GM18502 (cell line): ENCODE measurements at regions not wholly inside any gene's neighbourhood (a gene's known extent, or its start where the extent isn't known, plus 50 kb on each side); places are given as distances from the start of the nearest gene placed in this dataset.
"Not testable (repeated sequence)": the region's sequence is repeated elsewhere in the genome, so short reads cannot be mapped to it uniquely, and the experiment has no call there.

ENCODE experiments used
- ATAC-seq: cut with Tn5 transposase; IDR thresholded peaks from one replicate; pipeline ENCODE4 v1.9.1; 2021; ENCODE audit warnings: mild to moderate bottlenecking; ENCODE audit not compliant: unreplicated experiment, poor library complexity

DNA sequence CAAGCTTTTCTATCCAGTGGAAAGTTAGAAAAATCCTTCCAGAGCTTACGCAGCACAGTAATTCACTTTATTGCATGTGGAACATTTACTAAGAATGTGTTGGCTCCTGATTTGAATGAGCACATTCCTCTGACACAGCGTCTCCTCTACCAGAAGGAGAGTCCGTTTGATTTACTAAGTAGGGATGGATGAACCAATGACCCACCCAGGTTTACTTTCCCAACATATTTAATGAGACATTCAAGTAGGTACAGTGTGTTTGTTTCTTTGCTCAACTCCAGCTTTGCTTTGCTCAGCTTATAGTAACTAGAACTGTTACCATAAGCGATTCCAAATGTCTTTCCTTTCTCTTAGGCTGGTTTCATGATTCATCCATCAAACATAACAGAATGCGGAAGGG, 161.7 kb downstream of the SMARCA1 start:
- no peak for ATAC-seq

- ATAC-seq: peak; percentile 90
Measured at GRCh38 chrX:129360175-129360574, 163.1 kb downstream of the SMARCA1 start.

- ATAC-seq: peak; percentile 65
Measured at GRCh38 chrX:129359269-129359668, 164.0 kb downstream of the SMARCA1 start.

DNA sequence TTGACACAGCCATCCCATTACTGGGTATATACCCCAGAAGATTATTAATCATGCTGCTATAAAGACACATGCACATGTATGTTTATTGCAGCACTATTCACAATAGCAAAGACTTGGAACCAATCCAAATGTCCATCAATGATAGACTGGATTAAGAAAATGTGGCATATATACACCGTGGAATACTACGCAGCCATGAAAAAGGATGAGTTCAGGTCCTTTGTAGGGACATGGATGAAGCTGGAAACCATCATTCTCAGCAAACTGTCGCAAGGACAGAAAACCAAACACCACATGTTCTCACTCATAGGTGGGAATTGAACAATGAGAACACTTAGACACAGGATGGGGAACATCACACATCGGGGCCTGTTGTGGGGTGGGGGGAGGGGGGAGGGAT, 165.9 kb downstream of the SMARCA1 start:
- ATAC-seq: not testable (repeated sequence)

- peak; percentile 73 for ATAC-seq
Measured at GRCh38 chrX:129347291-129347690, 176.0 kb downstream of the SMARCA1 start.

DNA sequence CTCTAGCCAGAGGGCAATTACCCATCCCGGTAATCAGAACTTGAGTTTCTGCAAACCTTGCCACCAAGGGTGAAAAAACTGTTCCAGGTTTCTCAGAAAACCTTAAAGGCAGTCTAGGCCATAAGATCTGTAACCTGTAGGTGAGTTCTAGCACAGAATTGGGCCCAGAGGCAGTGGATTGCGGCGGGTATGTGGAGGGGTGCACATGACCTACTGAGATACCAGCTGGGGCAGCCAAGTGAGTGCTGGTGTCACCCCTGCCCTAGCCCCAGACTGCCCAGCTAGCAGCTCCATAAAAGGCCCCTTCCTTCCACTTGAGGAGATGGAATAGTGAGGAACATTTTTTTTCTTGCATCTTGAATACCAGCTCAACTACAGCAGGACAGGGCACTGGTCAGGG, 176.7 kb downstream of the SMARCA1 start:
- no peak for ATAC-seq

GRCh38 chrX:129337264-129337663, 186.0 kb downstream of the SMARCA1 start:
- ATAC-seq: not testable (repeated sequence)

GRCh38 chrX:129323115-129323514, 200.2 kb downstream of the SMARCA1 start:
- no peak for ATAC-seq

- no peak for ATAC-seq
Measured at GRCh38 chrX:129318375-129318774, 204.9 kb downstream of the SMARCA1 start.

GRCh38 chrX:129316461-129316860, 206.8 kb downstream of the SMARCA1 start:
- no peak for ATAC-seq

- ATAC-seq: no peak
Measured at GRCh38 chrX:129310000-129310399, 213.3 kb downstream of the SMARCA1 start.

- no peak for ATAC-seq
Measured at GRCh38 chrX:129262912-129263311, 260.4 kb downstream of the SMARCA1 start.

DNA sequence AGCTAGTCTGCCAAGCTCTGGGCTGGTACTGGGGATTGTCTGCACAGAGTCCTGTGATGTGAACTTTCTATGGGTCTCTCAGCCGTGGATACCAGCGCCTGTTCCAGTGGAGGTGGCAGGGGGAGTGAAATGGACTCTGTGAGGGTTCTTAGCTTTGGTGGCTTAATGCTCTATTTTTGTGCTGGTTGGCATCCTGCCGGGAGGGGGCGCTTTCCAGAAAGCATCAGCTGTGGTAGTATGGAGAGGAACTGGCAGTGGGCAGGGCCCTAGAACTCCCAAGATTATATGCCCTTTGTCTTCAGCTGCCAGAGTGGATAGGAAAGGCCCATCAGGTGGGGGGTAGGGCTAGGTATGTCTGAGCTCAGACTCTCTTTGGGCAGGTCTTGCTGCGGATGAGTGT, 267.8 kb downstream of the SMARCA1 start:
- ATAC-seq: not testable (repeated sequence)

- ATAC-seq: no peak
Measured at GRCh38 chrX:129249563-129249962, 273.7 kb downstream of the SMARCA1 start.

GRCh38 chrX:129247642-129248041, 275.6 kb downstream of the SMARCA1 start:
- ATAC-seq: no peak

DNA sequence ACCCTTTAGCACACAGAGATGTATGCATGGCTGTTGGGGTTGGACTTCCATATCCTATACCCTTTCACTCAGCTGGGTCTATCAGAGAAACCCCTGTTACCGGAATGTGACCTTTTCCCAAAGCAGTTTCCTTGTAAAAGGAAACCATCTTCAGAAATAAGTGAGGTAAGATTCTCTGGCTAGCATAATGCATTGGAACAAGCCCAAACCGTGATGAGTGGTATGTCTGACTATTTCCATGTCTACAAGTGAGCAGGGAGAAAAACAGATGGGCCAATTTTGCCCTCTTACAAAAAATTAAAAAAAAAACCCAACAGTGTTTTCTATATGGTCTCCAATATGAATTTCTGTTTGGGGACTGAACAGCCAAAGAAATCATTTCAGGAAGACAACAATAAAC, 283.9 kb downstream of the SMARCA1 start:
- ATAC-seq: no peak

DNA sequence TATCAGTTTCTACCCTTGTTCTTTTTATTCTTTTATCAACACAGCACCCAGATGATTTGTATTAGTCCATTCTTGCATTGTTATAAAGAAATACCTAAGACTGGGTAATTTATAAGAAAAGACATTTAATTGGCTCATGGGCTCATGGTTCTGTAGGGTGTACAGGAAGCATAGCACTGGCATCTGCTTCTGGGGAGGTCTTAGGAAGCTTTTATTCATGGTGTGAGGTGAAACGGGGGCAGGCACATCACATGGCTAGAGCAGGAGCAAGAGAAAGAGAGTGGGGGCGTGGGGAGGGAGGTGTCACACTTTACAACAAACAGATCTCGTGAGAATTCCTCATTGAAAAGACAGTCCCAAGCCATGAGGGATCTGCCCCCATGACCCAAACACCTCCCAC, 285.3 kb downstream of the SMARCA1 start:
- no peak for ATAC-seq

GRCh38 chrX:129235903-129236302, 287.4 kb downstream of the SMARCA1 start:
- no peak for ATAC-seq

DNA sequence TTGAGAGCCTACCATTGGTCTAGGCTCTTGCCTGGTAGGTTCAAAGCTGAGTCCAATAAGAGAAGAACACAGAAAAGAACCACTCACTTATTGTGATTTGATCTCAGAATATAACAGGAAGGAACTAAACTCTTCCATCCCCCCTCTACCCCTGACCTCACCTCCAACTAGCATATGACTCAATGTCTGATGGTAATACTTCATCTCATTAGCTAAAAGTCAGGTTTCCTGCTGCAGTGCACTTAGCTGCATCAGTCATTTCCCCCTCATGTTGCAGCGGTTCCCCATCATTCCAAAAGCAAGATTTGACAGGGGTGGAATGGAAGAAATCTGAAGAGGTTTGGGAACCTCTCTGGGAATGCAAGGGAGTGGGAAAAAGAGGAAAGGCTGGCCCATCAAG, 289.5 kb downstream of the SMARCA1 start:
- no peak for ATAC-seq

DNA sequence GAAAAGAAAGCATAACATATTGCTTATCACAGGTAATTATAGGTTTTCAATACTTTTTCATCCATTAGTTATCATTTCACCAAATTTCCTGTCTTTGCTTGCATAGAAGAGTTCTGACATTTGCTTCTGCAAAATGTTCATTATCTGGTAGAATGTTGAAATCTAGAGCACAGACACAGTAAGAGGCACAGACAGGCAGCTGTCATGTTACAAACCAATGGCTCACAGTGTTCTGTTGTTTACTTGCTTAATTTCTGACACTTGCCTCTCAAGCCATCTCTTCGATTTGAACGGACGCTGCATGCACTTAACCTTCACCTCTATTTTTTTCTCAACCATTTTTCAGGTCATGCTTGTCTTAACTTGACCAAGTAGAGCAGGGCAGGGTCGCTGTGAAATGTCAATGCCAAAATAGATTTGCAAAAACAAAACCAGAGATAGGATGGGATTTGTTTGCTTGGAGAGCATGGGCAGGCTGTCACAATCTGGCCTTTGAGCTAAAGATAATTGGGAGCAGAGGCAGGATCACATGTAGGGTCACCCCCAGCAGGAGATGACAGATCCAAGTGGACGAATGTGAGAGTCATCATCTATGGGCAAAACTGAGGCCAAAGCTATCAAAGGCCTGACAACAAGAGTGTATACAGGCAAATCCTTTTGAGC, 292.3 kb downstream of the SMARCA1 start:
- no peak for ATAC-seq

GRCh38 chrX:129230168-129230567, 293.1 kb downstream of the SMARCA1 start:
- ATAC-seq: no peak

GRCh38 chrX:129227366-129227765, 295.9 kb downstream of the SMARCA1 start:
- no peak for ATAC-seq

GRCh38 chrX:129193357-129193756, 329.9 kb downstream of the SMARCA1 start:
- no peak for ATAC-seq
